HEK293 (cell line): ENCODE measurements at regions not wholly inside any gene's neighbourhood (a gene's known extent, or its start where the extent isn't known, plus 50 kb on each side); places are given as distances from the start of the nearest gene placed in this dataset.

Source experiments
- IKZF3 ChIP-seq: fragments of 450-650 bp; IDR thresholded peaks from 2 replicates; pipeline ENCODE4 v1.5.0; 2018; ENCODE audit warnings: missing biosample characterization, mild to moderate bottlenecking, missing genetic modification characterization, moderate library complexity
- KLF16 ChIP-seq: fragments of 450-650 bp; formaldehyde crosslinking; IDR thresholded peaks from 2 replicates; pipeline ENCODE4 v1.5.1; 2017; ENCODE audit warnings: missing biosample characterization, missing genetic modification characterization
- KLF9 ChIP-seq: fragments of 450-650 bp; formaldehyde crosslinking; IDR thresholded peaks from 2 replicates; pipeline ENCODE4 v1.5.1; 2016; ENCODE audit warnings: missing biosample characterization, missing genetic modification characterization, low read depth
- ZNF157 ChIP-seq: fragments of 450-650 bp; formaldehyde crosslinking; IDR thresholded peaks from 2 replicates; pipeline ENCODE4 v1.5.1; 2016; ENCODE audit warnings: missing biosample characterization, missing genetic modification characterization
- ZNF707 ChIP-seq: fragments of 450-650 bp; formaldehyde crosslinking; IDR thresholded peaks from 2 replicates; pipeline ENCODE4 v1.5.1; 2016; ENCODE audit warnings: missing biosample characterization, missing genetic modification characterization
- TF ChIP-seq, protein P1 (sequence below): fragments of 450-650 bp; formaldehyde crosslinking; IDR thresholded peaks from 2 replicates; pipeline ENCODE4 v1.5.1; 2016; ENCODE audit warnings: missing biosample characterization, missing genetic modification characterization

DNA sequence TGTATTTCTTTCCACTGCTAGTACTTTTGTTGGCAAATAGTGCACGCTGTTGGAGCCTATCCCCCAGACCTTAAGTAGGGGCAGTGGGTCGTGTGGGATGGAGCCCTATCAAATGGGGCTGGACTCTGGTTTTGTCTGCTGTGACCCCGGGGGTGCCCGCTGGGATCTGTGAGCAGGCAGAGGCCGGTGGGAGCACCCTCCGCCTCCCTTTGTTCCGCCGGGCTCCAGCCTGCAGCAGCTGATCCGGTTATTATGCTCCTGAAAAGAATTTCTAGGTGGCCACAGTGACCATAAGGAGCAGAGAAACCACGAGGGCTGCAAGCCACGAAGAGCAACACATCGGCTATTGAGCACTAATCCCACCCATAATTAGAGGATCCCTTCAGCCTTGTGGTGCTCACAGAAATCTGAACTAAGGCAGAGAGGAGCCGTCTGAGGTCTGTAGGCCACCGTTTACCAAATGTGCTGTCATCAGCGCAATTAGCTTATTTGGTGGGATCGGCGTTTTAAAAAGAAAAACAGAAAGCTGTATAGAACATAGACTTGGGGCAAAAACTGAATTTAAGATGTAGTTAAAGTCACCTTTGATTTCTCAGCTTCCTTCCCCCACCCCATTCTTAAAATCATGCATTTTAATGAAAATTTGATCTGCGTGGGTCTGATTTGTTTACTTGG is 598.3 kb upstream of the JAG1 start:
- TF ChIP-seq KLF16: no peak
- TF ChIP-seq, protein P1, sequence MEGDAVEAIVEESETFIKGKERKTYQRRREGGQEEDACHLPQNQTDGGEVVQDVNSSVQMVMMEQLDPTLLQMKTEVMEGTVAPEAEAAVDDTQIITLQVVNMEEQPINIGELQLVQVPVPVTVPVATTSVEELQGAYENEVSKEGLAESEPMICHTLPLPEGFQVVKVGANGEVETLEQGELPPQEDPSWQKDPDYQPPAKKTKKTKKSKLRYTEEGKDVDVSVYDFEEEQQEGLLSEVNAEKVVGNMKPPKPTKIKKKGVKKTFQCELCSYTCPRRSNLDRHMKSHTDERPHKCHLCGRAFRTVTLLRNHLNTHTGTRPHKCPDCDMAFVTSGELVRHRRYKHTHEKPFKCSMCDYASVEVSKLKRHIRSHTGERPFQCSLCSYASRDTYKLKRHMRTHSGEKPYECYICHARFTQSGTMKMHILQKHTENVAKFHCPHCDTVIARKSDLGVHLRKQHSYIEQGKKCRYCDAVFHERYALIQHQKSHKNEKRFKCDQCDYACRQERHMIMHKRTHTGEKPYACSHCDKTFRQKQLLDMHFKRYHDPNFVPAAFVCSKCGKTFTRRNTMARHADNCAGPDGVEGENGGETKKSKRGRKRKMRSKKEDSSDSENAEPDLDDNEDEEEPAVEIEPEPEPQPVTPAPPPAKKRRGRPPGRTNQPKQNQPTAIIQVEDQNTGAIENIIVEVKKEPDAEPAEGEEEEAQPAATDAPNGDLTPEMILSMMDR: no peak
- TF ChIP-seq KLF9: no peak
- no peak for TF ChIP-seq IKZF3 (tag by site-specific recombination)
- no peak for TF ChIP-seq ZNF157 (tag by site-specific recombination)
- no peak for TF ChIP-seq ZNF707 (tag by site-specific recombination)
